ENCODE measurements at regions not wholly inside any gene's neighbourhood (a gene's known extent, or its start where the extent isn't known, plus 50 kb on each side); places are given as distances from the start of the nearest gene placed in this dataset.

- DNase-seq (ENCODE audit: extremely low spot score), result no peak
- ChIA-PET CTCF (interaction anchor here (0.6 kb wide), 1 partner anchor 1199 kb away, joined by 4 read pairs; no protein-coding TSS in a partner anchor), POLR2A (no interaction called here)
- no peak for TF ChIP-seq ZNF384 (IDR thresholded peaks at IDR 0.05)
Observed at GRCh38 chr2:120857422-120857821, 121.8 kb downstream of the GLI2 start.

- DNase-seq (ENCODE audit: extremely low spot score), result no peak
- ChIA-PET CTCF (no interaction called here), POLR2A (no interaction called here)
- TF ChIP-seq LEF1 (IDR thresholded peaks at IDR 0.05; ENCODE audit: borderline replicate concordance) (no peak), FOXA1 (IDR thresholded peaks at IDR 0.05) (no peak), SUZ12 (IDR thresholded peaks at IDR 0.05) (no peak), ZNF384 (IDR thresholded peaks at IDR 0.05) (no peak), FOXK2 (IDR thresholded peaks at IDR 0.05) (no peak)
Observed at GRCh38 chr2:120857931-120858330, 122.3 kb downstream of the GLI2 start.

DNA sequence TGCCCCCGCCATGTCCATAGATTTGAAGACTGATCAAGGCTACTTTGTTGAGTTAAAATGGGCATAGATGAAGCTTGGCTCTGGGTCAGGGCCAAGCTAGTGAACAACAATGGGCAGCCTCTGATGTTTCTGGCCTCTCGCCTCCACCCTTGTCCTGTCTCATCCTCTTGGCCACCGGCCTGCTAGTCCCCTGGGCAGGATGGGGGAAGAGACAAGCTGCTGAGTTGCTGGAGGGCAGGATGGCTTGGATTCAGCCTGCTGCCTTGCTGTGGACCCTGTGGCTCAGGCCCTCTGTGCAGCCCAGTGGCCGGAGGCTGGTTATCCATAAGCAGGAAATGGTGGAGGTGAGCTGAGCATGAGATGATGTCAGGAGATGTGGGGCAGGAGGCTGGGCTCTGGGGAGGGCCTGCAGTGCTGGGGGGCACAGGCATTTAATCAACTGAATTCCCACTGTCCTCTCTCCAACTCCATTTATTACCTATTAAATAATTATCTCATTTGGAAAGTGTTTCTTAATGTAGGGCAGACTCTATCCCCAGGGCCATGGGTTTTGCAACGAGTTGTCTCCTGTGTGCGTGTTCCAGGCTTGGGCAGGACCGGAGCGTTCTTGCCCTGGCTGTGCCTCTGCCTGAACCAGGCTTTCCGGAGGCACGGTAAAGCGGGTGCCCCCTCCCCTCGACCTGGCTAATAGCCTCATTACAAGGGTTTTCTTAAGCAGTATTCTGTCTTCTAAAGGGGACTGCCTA lies 122.9 kb downstream of the GLI2 start:
- ChIA-PET POLR2A (no interaction called here), CTCF (interaction anchor here (0.6 kb wide), 1 partner anchor 25 kb away, joined by 3 read pairs; no protein-coding TSS in a partner anchor)
- no peak for TF ChIP-seq FOXK2 (IDR thresholded peaks at IDR 0.05)
- TF ChIP-seq TARDBP (IDR thresholded peaks at IDR 0.05), result no peak
- no peak for TF ChIP-seq NFRKB (IDR thresholded peaks at IDR 0.05)
- TF ChIP-seq PKNOX1 (IDR thresholded peaks at IDR 0.05), result no peak
- no peak for TF ChIP-seq LEF1 (IDR thresholded peaks at IDR 0.05; ENCODE audit: borderline replicate concordance)
- TF ChIP-seq CTBP1 (IDR thresholded peaks at IDR 0.05; ENCODE audit: borderline replicate concordance), result no peak
- TF ChIP-seq HDGF (IDR thresholded peaks at IDR 0.05; ENCODE audit: borderline replicate concordance), result no peak
- no peak for TF ChIP-seq L3MBTL2 (conservative IDR thresholded peaks at IDR 0.05)
- TF ChIP-seq FOXA1 (IDR thresholded peaks at IDR 0.05), result no peak
- no peak for TF ChIP-seq SUZ12 (IDR thresholded peaks at IDR 0.05)
- TF ChIP-seq ARNT (IDR thresholded peaks at IDR 0.05), result no peak
- no peak for TF ChIP-seq BHLHE40 (IDR thresholded peaks at IDR 0.05; ENCODE audit: borderline replicate concordance)
- no peak for TF ChIP-seq FOXM1 (IDR thresholded peaks at IDR 0.05; ENCODE audit: borderline replicate concordance)
- no peak for TF ChIP-seq SP1 (IDR thresholded peaks at IDR 0.05)
- no peak for TF ChIP-seq ELF4 (IDR thresholded peaks at IDR 0.05)
- TF ChIP-seq ZNF384 (IDR thresholded peaks at IDR 0.05), result no peak
- DNase-seq (ENCODE audit: extremely low spot score), result no peak

DNA sequence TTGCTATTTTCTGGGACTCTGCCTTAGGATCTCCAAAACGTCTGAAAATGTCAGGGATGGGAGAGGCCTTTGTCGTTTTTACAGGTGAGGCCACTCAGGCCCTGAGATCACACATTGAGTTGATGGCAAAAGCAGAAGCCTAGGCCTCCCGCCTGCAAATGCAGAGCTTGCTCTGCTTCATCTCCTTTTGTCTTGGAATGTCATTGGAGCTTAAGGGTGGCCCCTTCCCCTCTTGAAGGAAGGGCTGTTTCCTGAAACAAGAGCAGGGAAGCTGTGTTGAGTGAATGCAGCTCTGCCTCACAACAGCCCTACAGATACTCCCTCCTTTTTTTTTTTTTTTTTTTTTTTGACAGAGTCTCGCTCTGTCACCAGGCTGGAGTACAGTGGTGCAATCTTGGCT lies 123.5 kb downstream of the GLI2 start:
- DNase-seq (ENCODE audit: extremely low spot score), result no peak
- TF ChIP-seq FOXM1 (IDR thresholded peaks at IDR 0.05; ENCODE audit: borderline replicate concordance) (no peak), TARDBP (IDR thresholded peaks at IDR 0.05) (no peak), BHLHE40 (IDR thresholded peaks at IDR 0.05; ENCODE audit: borderline replicate concordance) (no peak), FOXK2 (IDR thresholded peaks at IDR 0.05) (no peak), ZNF384 (IDR thresholded peaks at IDR 0.05) (no peak), FOXA1 (IDR thresholded peaks at IDR 0.05) (no peak), SP1 (IDR thresholded peaks at IDR 0.05) (no peak), ARNT (IDR thresholded peaks at IDR 0.05) (no peak), L3MBTL2 (conservative IDR thresholded peaks at IDR 0.05) (no peak)
- CTCF ChIA-PET, result no interaction called here
- POLR2A ChIA-PET, result no interaction called here

GRCh38 chr2:120859814-120860578 lies 124.3 kb downstream of the GLI2 start:
- CTCF ChIA-PET, result no interaction called here
- POLR2A ChIA-PET, result no interaction called here
- no peak for DNase-seq (ENCODE audit: extremely low spot score)
- TF ChIP-seq ELF4 (IDR thresholded peaks at IDR 0.05) (no peak), SP1 (IDR thresholded peaks at IDR 0.05) (no peak), LEF1 (IDR thresholded peaks at IDR 0.05; ENCODE audit: borderline replicate concordance) (no peak), SUZ12 (IDR thresholded peaks at IDR 0.05) (no peak), FOXA1 (IDR thresholded peaks at IDR 0.05) (no peak), FOXM1 (IDR thresholded peaks at IDR 0.05; ENCODE audit: borderline replicate concordance) (no peak), BHLHE40 (IDR thresholded peaks at IDR 0.05; ENCODE audit: borderline replicate concordance) (no peak), HDGF (IDR thresholded peaks at IDR 0.05; ENCODE audit: borderline replicate concordance) (no peak), TARDBP (IDR thresholded peaks at IDR 0.05) (no peak), L3MBTL2 (conservative IDR thresholded peaks at IDR 0.05) (no peak), FOXK2 (IDR thresholded peaks at IDR 0.05) (no peak), NFRKB (IDR thresholded peaks at IDR 0.05) (no peak), PKNOX1 (IDR thresholded peaks at IDR 0.05) (no peak), CTBP1 (IDR thresholded peaks at IDR 0.05; ENCODE audit: borderline replicate concordance) (no peak), ARNT (IDR thresholded peaks at IDR 0.05) (no peak), ZNF384 (IDR thresholded peaks at IDR 0.05) (no peak)

DNA sequence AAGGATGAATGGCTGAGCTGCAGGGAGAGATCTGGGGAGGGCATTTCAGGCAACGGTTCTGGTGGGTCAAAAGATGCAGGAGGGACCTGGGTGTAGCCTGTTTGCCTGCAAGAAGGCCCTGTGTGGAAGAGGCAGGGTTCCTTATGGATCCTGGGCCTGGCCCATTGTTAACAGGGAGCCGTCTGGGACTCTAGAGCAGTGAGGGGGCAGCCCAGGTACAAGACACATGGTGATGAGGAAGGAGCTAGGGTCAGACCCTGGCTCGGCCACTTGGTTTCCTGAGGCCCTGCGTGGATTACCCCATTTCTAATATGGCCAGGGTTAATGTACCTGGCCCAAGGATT lies 124.9 kb downstream of the GLI2 start:
- DNase-seq (ENCODE audit: extremely low spot score), result no peak
- ChIA-PET POLR2A (no interaction called here), CTCF (no interaction called here)
- TF ChIP-seq SP1 (IDR thresholded peaks at IDR 0.05), result no peak
- no peak for TF ChIP-seq BHLHE40 (IDR thresholded peaks at IDR 0.05; ENCODE audit: borderline replicate concordance)
- no peak for TF ChIP-seq HDGF (IDR thresholded peaks at IDR 0.05; ENCODE audit: borderline replicate concordance)
- no peak for TF ChIP-seq NFRKB (IDR thresholded peaks at IDR 0.05)
- TF ChIP-seq PKNOX1 (IDR thresholded peaks at IDR 0.05), result no peak
- TF ChIP-seq LEF1 (IDR thresholded peaks at IDR 0.05; ENCODE audit: borderline replicate concordance), result no peak
- no peak for TF ChIP-seq FOXM1 (IDR thresholded peaks at IDR 0.05; ENCODE audit: borderline replicate concordance)
- TF ChIP-seq ZNF384 (IDR thresholded peaks at IDR 0.05), result no peak
- TF ChIP-seq ELF4 (IDR thresholded peaks at IDR 0.05), result no peak
- no peak for TF ChIP-seq FOXA1 (IDR thresholded peaks at IDR 0.05)
- no peak for TF ChIP-seq CTBP1 (IDR thresholded peaks at IDR 0.05; ENCODE audit: borderline replicate concordance)
